ENCODE measurements at regions not wholly inside any gene's neighbourhood (a gene's known extent, or its start where the extent isn't known, plus 50 kb on each side); places are given as distances from the start of the nearest gene placed in this dataset.

DNA sequence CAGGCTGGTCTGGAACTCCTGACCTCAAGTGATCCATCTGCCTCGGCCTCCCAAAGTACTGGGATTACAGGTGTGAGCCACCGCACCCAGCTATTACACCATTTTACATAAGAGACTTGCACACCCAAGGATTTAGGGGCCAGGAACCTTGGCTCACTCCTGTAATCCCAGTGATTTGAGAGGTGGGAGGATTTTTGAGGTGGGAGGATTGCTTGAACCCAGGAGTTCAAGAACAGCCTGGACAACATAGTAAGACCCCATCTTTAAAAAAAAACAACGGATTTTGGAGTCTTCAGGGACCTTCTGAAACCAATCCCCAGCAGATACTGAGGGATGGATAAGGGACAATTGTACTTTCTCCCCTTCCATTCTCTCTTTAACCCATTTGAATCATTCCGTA is 55.3 kb upstream of the PIM1 start:
- no peaks in the 10 kb centered on the region for H3K9me3 Mint-ChIP-seq
- no peaks in the 10 kb centered on the region for H3K4me1 ChIP-seq (ENCODE audit: insufficient read depth, low read length)
- no peak overlapping the region for H3K4me3 Mint-ChIP-seq
- ChIA-PET CTCF (no interaction called here), POLR2A (interaction anchor here (0.7 to 1.0 kb wide), 2 partner anchors 59 to 283 kb away, joined by 3 to 4 read pairs; no protein-coding TSS in a partner anchor)
- H3K27ac ChIP-seq (ENCODE audit: low read depth in 1 of 2, low read length in 2 of 2) = no peak overlapping the region
- H3K27me3 ChIP-seq (ENCODE audit: control insufficient read depth in 1 of 2, insufficient read depth in 2 of 2, low read length in 2 of 2) = no peaks in the 10 kb centered on the region
- no peak overlapping the region for H3K27ac Mint-ChIP-seq
- H3K36me3 Mint-ChIP-seq (ENCODE audit: low read depth) = no peaks in the 10 kb centered on the region
- intact Hi-C loops (cut with DNase I, micrococcal nuclease) = no loop called here
- H3K36me3 ChIP-seq (ENCODE audit: insufficient read depth, low read length) = no peaks in the 10 kb centered on the region
- ATAC-seq (ENCODE audit: poor library complexity) (no peak), DNase-seq (no peak)
- no peaks in the 10 kb centered on the region for H3K4me1 Mint-ChIP-seq (ENCODE audit: low read depth)
- no peaks in the 10 kb centered on the region for H3K9me3 ChIP-seq (ENCODE audit: control insufficient read depth in 1 of 2, insufficient read depth in 1 of 2, low read length in 2 of 2)
- H3K27me3 Mint-ChIP-seq = no peaks in the 10 kb centered on the region
- no peak overlapping the region for H3K4me3 ChIP-seq (ENCODE audit: low read length)
- TF ChIP-seq, protein P1, sequence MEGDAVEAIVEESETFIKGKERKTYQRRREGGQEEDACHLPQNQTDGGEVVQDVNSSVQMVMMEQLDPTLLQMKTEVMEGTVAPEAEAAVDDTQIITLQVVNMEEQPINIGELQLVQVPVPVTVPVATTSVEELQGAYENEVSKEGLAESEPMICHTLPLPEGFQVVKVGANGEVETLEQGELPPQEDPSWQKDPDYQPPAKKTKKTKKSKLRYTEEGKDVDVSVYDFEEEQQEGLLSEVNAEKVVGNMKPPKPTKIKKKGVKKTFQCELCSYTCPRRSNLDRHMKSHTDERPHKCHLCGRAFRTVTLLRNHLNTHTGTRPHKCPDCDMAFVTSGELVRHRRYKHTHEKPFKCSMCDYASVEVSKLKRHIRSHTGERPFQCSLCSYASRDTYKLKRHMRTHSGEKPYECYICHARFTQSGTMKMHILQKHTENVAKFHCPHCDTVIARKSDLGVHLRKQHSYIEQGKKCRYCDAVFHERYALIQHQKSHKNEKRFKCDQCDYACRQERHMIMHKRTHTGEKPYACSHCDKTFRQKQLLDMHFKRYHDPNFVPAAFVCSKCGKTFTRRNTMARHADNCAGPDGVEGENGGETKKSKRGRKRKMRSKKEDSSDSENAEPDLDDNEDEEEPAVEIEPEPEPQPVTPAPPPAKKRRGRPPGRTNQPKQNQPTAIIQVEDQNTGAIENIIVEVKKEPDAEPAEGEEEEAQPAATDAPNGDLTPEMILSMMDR (IDR thresholded peaks at IDR 0.05) = no peak

DNA sequence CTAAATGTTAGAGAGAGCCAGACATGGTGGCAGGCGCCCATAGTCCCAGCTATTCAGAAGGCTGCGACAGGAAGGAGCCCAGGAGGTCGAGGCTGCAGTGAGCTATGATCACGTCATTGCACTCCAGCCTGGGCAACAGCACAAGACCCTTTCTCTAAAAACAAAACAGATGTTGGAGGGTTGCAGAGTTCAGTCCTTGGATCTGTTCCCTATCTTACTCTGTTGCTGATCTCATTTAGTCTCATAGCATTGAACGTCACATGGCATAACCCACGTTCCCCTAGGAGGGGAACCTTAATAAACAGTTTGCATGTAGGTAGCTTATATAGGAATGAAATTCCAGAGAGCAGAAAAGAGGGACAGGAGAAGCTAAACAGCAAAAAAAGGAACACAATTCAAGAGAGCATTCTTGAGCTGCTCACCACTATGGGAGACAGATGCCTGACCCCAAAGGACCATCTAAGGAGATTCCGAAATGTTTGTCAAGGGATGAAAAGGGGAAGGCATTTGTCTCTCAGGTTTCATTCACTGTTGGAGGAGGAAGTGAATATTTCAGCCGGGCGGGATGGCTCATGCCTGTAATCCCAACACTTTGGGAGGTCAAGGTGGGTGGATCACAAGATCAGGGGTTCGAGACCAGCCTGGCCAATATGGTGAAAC is 54.6 kb upstream of the PIM1 start:
- Mint-ChIP-seq H3K4me3 (no peak overlapping the region), H3K4me1 (ENCODE audit: low read depth) (no peaks in the 10 kb centered on the region), H3K9me3 (no peaks in the 10 kb centered on the region), H3K27me3 (no peaks in the 10 kb centered on the region), H3K27ac (no peak overlapping the region), H3K36me3 (ENCODE audit: low read depth) (no peaks in the 10 kb centered on the region)
- H3K36me3 ChIP-seq (ENCODE audit: insufficient read depth, low read length) = no peaks in the 10 kb centered on the region
- H3K4me3 ChIP-seq (ENCODE audit: low read length) = no peak overlapping the region
- ATAC-seq (ENCODE audit: poor library complexity) (no peak), DNase-seq (no peak)
- TF ChIP-seq, protein P1 (IDR thresholded peaks at IDR 0.05) = no peak
- no peaks in the 10 kb centered on the region for H3K27me3 ChIP-seq (ENCODE audit: control insufficient read depth in 1 of 2, insufficient read depth in 2 of 2, low read length in 2 of 2)
- no peaks in the 10 kb centered on the region for H3K9me3 ChIP-seq (ENCODE audit: control insufficient read depth in 1 of 2, insufficient read depth in 1 of 2, low read length in 2 of 2)
- CTCF ChIA-PET = no interaction called here
- intact Hi-C loops (cut with DNase I, micrococcal nuclease) = no loop called here
- no peaks in the 10 kb centered on the region for H3K4me1 ChIP-seq (ENCODE audit: insufficient read depth, low read length)
- H3K27ac ChIP-seq (ENCODE audit: low read depth in 1 of 2, low read length in 2 of 2) = no peak overlapping the region
- POLR2A ChIA-PET = interaction anchor here (0.7 kb wide), 1 partner anchor 283 kb away, joined by 4 read pairs; no protein-coding TSS in a partner anchor

DNA sequence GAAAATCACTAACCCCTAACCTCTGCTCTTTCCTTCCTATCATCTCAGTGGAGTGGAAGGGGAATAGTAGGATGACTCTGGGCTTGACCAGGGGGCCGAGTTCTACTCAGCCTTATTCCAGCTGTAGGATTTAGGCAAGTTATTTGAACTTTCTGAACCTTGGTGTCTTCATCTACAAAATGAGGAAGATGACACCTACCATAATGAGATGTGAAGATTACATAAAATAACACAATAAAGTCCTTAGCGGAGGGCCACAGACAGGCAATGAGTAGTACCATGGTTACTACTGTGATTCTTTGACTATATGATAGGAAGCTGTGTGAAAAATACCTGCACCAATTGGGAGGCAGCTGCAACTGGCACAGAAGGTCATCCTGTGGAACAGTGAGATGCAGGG is 53.6 kb upstream of the PIM1 start:
- CTCF ChIA-PET = no interaction called here
- TF ChIP-seq, protein P1 (IDR thresholded peaks at IDR 0.05) = no peak
- no peak for ATAC-seq (ENCODE audit: poor library complexity)

More for the DNA sequence above, 53.6 kb upstream of the PIM1 start:
- Mint-ChIP-seq H3K4me1 (ENCODE audit: low read depth) (no peaks in the 10 kb centered on the region), H3K9me3 (no peaks in the 10 kb centered on the region), H3K27me3 (no peaks in the 10 kb centered on the region), H3K27ac (no peak overlapping the region), H3K36me3 (ENCODE audit: low read depth) (no peaks in the 10 kb centered on the region), H3K4me3 (no peak overlapping the region)
- POLR2A ChIA-PET = no interaction called here
- no peak overlapping the region for H3K4me3 ChIP-seq (ENCODE audit: low read length)
- intact Hi-C loops (cut with DNase I, micrococcal nuclease) = no loop called here
- no peaks in the 10 kb centered on the region for H3K9me3 ChIP-seq (ENCODE audit: control insufficient read depth in 1 of 2, insufficient read depth in 1 of 2, low read length in 2 of 2)
- no peaks in the 10 kb centered on the region for H3K36me3 ChIP-seq (ENCODE audit: insufficient read depth, low read length)
- H3K27ac ChIP-seq (ENCODE audit: low read depth in 1 of 2, low read length in 2 of 2) = no peak overlapping the region
- no peaks in the 10 kb centered on the region for H3K27me3 ChIP-seq (ENCODE audit: control insufficient read depth in 1 of 2, insufficient read depth in 2 of 2, low read length in 2 of 2)
- no peaks in the 10 kb centered on the region for H3K4me1 ChIP-seq (ENCODE audit: insufficient read depth, low read length)
- DNase-seq = no peak

Measured in CD4-positive, alpha-beta T cell (primary cell).